ENCODE measurements at regions not wholly inside any gene's neighbourhood (a gene's known extent, or its start where the extent isn't known, plus 50 kb on each side); places are given as distances from the start of the nearest gene placed in this dataset.

DNA sequence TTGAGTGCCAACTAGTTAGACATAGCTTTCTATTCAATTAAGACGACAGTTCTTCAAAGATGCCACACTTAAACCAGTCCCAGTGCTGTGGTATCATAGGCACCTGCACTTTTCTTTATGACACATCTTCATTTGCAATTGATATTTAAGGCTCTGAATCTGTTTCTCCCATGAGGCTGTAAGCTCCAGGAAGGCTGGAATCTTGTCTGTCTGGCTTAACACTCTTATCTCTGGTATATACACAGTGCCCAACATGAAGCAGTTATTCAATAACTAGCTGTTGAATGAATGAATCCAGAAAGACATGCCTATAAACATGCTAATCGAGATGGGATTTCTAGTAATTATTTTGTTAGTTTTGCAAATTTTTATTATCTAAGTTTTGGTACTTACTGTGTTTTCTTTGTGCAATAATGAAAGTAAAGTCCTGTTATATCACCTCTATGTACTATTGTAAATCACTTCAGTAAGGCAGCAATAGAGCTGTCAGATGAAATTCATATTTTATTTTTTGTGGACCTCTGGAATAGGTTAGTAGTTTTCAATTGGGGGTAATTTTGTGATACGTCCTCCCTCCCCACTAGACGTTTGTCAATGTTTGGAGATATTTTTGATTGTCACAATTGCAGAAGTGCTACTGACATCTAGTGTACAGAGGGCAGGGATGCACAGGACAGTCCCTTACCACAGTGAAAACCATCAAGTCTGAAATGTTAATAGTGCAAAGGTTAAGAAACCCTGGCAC lies 51.3 kb upstream of the STEAP4 start:
- Histone ChIP-seq H3K4me3 (ENCODE audit: low read length) (peak overlapping the region; percentile 46), H2AFZ (ENCODE audit: low read length) (peak overlapping the region; percentile 20; the same call in 1 of the 2 replicates), H3K36me3 (ENCODE audit: low read depth, low read length) (no peaks in the 10 kb centered on the region), H3K79me2 (ENCODE audit: low read length) (no peaks in the 10 kb centered on the region), H3F3A (ENCODE audit: low read length, unreplicated experiment) (no peaks in the 10 kb centered on the region), H3K4me2 (ENCODE audit: low read length) (peak overlapping the region; percentile 71), H4K20me1 (ENCODE audit: low read length) (no peaks in the 10 kb centered on the region), H3K4me1 (ENCODE audit: insufficient read depth, low read length) (0 out of 2 replicates have a peak, but pooled peaks cover 6% of the 10 kb centered on the region), H3K9me3 (ENCODE audit: low read length) (no peaks in the 10 kb centered on the region), H3K27me3 (ENCODE audit: low read length) (no peaks in the 10 kb centered on the region), H3K9ac (ENCODE audit: low read length) (no peak overlapping the region; the same call in 1 of the 2 replicates), H3K27ac (ENCODE audit: low read length) (no peak overlapping the region), H3K9me2 (replicated peaks; ENCODE audit: low read length) (no peaks in the 10 kb centered on the region)
- peak; percentile 75 for ATAC-seq
- CTCF ChIA-PET = interaction anchor here (0.7 to 3.6 kb wide), 5 partner anchors 13 to 1365 kb away, joined by 3 to 54 read pairs (median 4); no protein-coding TSS in a partner anchor
- POLR2A ChIA-PET (ENCODE audit: unreplicated experiment) = no interaction called here
- intact Hi-C loops (cut with micrococcal nuclease) = loop anchor here (1.0 to 10.0 kb wide), 5 partner anchors 49 to 243 kb away; no protein-coding TSS in a partner anchor
- TF ChIP-seq, protein P1, sequence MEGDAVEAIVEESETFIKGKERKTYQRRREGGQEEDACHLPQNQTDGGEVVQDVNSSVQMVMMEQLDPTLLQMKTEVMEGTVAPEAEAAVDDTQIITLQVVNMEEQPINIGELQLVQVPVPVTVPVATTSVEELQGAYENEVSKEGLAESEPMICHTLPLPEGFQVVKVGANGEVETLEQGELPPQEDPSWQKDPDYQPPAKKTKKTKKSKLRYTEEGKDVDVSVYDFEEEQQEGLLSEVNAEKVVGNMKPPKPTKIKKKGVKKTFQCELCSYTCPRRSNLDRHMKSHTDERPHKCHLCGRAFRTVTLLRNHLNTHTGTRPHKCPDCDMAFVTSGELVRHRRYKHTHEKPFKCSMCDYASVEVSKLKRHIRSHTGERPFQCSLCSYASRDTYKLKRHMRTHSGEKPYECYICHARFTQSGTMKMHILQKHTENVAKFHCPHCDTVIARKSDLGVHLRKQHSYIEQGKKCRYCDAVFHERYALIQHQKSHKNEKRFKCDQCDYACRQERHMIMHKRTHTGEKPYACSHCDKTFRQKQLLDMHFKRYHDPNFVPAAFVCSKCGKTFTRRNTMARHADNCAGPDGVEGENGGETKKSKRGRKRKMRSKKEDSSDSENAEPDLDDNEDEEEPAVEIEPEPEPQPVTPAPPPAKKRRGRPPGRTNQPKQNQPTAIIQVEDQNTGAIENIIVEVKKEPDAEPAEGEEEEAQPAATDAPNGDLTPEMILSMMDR (conservative IDR thresholded peaks at IDR 0.05; ENCODE audit: low read depth, low read length) = peak; percentile 76
- no peak for TF ChIP-seq EZH2phosphoT487 (IDR thresholded peaks at IDR 0.05; ENCODE audit: borderline replicate concordance, low read length)
- peak; percentile 54 for DNase-seq
- BruUV-seq (replicated peaks) = no TSS peak

DNA sequence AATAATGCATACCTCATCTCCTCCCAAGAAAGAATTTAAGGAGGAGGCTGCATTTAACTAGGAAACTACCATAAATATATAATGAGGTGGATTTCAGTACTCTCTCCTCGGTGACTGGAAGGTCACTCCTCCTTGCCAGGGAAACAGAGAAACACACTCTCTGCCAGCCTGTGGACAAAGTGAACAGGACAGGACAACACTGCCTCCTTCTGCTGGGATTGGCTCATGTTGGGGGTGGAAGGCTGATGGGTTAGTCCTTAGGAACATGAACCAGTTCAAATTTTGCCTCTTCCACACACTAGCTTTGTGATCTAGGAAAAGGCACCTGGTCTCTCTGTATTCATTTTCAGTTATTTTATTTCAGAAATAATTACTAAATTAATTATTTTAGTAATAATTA lies 50.6 kb upstream of the STEAP4 start:
- no peaks in the 10 kb centered on the region for H3K27me3 ChIP-seq (ENCODE audit: low read length)
- no peak overlapping the region for H3K4me3 ChIP-seq (ENCODE audit: low read length)
- H2AFZ ChIP-seq (ENCODE audit: low read length) = no peak overlapping the region
- ATAC-seq = peak; percentile 88
- BruUV-seq (replicated peaks) = no TSS peak
- no peak overlapping the region for H3K9ac ChIP-seq (ENCODE audit: low read length)
- DNase-seq = peak; percentile 63
- H3K36me3 ChIP-seq (ENCODE audit: low read depth, low read length) = no peaks in the 10 kb centered on the region
- H3K27ac ChIP-seq (ENCODE audit: low read length) = no peak overlapping the region
- H4K20me1 ChIP-seq (ENCODE audit: low read length) = no peaks in the 10 kb centered on the region
- CTCF ChIA-PET = interaction anchor here (0.9 to 3.6 kb wide), 3 partner anchors 12 to 115 kb away, joined by 4 to 54 read pairs (median 6); no protein-coding TSS in a partner anchor
- 0 out of 2 replicates have a peak, but pooled peaks cover 6% of the 10 kb centered on the region for H3K4me1 ChIP-seq (ENCODE audit: insufficient read depth, low read length)
- POLR2A ChIA-PET (ENCODE audit: unreplicated experiment) = interaction anchor here (0.5 kb wide), 1 partner anchor 59 kb away, joined by 24 read pairs; no protein-coding TSS in a partner anchor
- no peaks in the 10 kb centered on the region for H3K9me3 ChIP-seq (ENCODE audit: low read length)
- no peaks in the 10 kb centered on the region for H3K9me2 ChIP-seq (replicated peaks; ENCODE audit: low read length)
- intact Hi-C loops (cut with micrococcal nuclease) = loop anchor here (1.0 to 10.0 kb wide), 2 partner anchors 68 to 242 kb away; no protein-coding TSS in a partner anchor
- no peaks in the 10 kb centered on the region for H3F3A ChIP-seq (ENCODE audit: low read length, unreplicated experiment)
- no peaks in the 10 kb centered on the region for H3K79me2 ChIP-seq (ENCODE audit: low read length)
- H3K4me2 ChIP-seq (ENCODE audit: low read length) = no peak overlapping the region
- TF ChIP-seq, protein P1 (conservative IDR thresholded peaks at IDR 0.05; ENCODE audit: low read depth, low read length) = peak; percentile 56
- no peak for TF ChIP-seq EZH2phosphoT487 (IDR thresholded peaks at IDR 0.05; ENCODE audit: borderline replicate concordance, low read length)
